ENCODE measurements at regions not wholly inside any gene's neighbourhood (a gene's known extent, or its start where the extent isn't known, plus 50 kb on each side); places are given as distances from the start of the nearest gene placed in this dataset.

DNA sequence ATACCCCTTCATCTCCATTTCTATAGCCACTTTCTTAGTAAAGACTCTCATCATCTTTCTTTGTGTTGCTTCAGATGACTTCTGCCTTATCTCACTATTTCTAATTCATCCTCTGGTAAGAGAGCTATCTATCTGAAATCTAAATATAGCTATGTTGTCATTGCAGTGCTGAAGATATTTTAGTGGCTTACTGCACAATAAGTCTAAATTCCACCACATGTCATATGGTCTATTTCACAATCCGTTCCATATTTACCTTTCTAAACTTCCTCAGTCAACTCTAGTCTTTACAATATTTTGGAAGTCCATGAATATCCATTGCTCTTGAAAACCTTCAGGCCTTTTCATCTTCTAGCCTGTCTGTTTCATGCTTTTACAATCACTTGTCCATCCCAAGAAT, 465.1 kb upstream of the SLC10A2 start:
- TF ChIP-seq YY1 (IDR thresholded peaks at IDR 0.05; ENCODE audit: low read depth, low read length): no peak
- TF ChIP-seq SIN3A (conservative IDR thresholded peaks at IDR 0.05 in 1 of 2, IDR thresholded peaks at IDR 0.05 in 1 of 2; ENCODE audit: low read depth in 1 of 2, low read length in 2 of 2): no peak
- TF ChIP-seq EGR1 (IDR thresholded peaks at IDR 0.05; ENCODE audit: borderline replicate concordance, low read depth, low read length): no peak
- TF ChIP-seq, protein P1, sequence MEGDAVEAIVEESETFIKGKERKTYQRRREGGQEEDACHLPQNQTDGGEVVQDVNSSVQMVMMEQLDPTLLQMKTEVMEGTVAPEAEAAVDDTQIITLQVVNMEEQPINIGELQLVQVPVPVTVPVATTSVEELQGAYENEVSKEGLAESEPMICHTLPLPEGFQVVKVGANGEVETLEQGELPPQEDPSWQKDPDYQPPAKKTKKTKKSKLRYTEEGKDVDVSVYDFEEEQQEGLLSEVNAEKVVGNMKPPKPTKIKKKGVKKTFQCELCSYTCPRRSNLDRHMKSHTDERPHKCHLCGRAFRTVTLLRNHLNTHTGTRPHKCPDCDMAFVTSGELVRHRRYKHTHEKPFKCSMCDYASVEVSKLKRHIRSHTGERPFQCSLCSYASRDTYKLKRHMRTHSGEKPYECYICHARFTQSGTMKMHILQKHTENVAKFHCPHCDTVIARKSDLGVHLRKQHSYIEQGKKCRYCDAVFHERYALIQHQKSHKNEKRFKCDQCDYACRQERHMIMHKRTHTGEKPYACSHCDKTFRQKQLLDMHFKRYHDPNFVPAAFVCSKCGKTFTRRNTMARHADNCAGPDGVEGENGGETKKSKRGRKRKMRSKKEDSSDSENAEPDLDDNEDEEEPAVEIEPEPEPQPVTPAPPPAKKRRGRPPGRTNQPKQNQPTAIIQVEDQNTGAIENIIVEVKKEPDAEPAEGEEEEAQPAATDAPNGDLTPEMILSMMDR (IDR thresholded peaks at IDR 0.05; ENCODE audit: control extremely low read depth in 1 of 3, insufficient read depth in 1 of 3, low read depth in 1 of 3, low read length in 3 of 3): no peak
- no peak for TF ChIP-seq RFX5 (IDR thresholded peaks at IDR 0.05; ENCODE audit: borderline replicate concordance, low read depth, low read length)
- TF ChIP-seq SIRT6 (IDR thresholded peaks at IDR 0.05; ENCODE audit: low read length): no peak
- TF ChIP-seq POLR2A (IDR thresholded peaks at IDR 0.05; ENCODE audit: control extremely low read depth in 1 of 2, low read depth in 2 of 2, low read length in 2 of 2): no peak
- no peak for TF ChIP-seq BRCA1 (IDR thresholded peaks at IDR 0.05; ENCODE audit: low read depth, low read length)
